Sigmoid colon (tissue), 4 donors: ENCODE measurements at regions not wholly inside any gene's neighbourhood (a gene's known extent, or its start where the extent isn't known, plus 50 kb on each side); places are given as distances from the start of the nearest gene placed in this dataset.

Experiments
- EP300 ChIP-seq, 4 donors: sonication (generic); formaldehyde crosslinking; IDR thresholded peaks; one replicate each; pipeline ENCODE4 v1.6.1; 2017; ENCODE audit warnings: antibody characterized with exemption in 4 of 4
- POLR2AphosphoS5 ChIP-seq, 4 donors: sonication (generic); formaldehyde crosslinking; IDR thresholded peaks; one replicate each; pipeline ENCODE4 v1.6.1; 2017; ENCODE audit warnings: antibody characterized with exemption in 4 of 4

GRCh38 chr17:79396696-79397095 is 214.2 kb downstream of the RBFOX3 start:
- no peak for TF ChIP-seq EP300 (IDR thresholded peaks at IDR 0.05)
- TF ChIP-seq POLR2AphosphoS5 (IDR thresholded peaks at IDR 0.05): no peak
